ENCODE measurements at regions not wholly inside any gene's neighbourhood (a gene's known extent, or its start where the extent isn't known, plus 50 kb on each side); places are given as distances from the start of the nearest gene placed in this dataset.
"Not testable (repeated sequence)": the region's sequence is repeated elsewhere in the genome, so short reads cannot be mapped to it uniquely, and the experiment has no call there.

GRCh38 chr10:3874990-3875841 lies 90.2 kb upstream of the KLF6 start:
- Histone ChIP-seq H3K27ac (ENCODE audit: extremely low read depth, low read depth, low read length) (no peak overlapping the region), H3K36me3 (ENCODE audit: control insufficient read depth in 2 of 2, insufficient read depth in 1 of 2, low read length in 2 of 2) (no peaks in the 10 kb centered on the region), H3K9me3 (ENCODE audit: control insufficient read depth, insufficient read depth, low read depth, low read length) (no peaks in the 10 kb centered on the region), H3K4me1 (ENCODE audit: control insufficient read depth, insufficient read depth, low read length) (no peaks in the 10 kb centered on the region), H3K4me3 (ENCODE audit: low read depth, low read length) (no peak overlapping the region)
- ChIA-PET POLR2A (interaction anchor here (0.7 kb wide), 1 partner anchor 90 kb away, joined by 3 read pairs; the partner anchor contains the start of gene KLF6), CTCF (interaction anchor here (0.8 to 1.5 kb wide), 4 partner anchors 15 to 297 kb away, joined by 3 to 4 read pairs (median 3); no protein-coding TSS in a partner anchor)
- no peak for TF ChIP-seq ZNF19 (tag by site-specific recombination; IDR thresholded peaks at IDR 0.05; ENCODE audit: low read depth)
- TF ChIP-seq PRDM10 (tag by site-specific recombination; IDR thresholded peaks at IDR 0.05): no peak
- TF ChIP-seq, protein P1, sequence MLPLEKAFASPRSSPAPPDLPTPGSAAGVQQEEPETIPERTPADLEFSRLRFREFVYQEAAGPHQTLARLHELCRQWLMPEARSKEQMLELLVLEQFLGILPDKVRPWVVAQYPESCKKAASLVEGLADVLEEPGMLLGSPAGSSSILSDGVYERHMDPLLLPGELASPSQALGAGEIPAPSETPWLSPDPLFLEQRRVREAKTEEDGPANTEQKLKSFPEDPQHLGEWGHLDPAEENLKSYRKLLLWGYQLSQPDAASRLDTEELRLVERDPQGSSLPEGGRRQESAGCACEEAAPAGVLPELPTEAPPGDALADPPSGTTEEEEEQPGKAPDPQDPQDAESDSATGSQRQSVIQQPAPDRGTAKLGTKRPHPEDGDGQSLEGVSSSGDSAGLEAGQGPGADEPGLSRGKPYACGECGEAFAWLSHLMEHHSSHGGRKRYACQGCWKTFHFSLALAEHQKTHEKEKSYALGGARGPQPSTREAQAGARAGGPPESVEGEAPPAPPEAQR (tag by site-specific recombination; IDR thresholded peaks at IDR 0.05): no peak
- TF ChIP-seq, protein P2, sequence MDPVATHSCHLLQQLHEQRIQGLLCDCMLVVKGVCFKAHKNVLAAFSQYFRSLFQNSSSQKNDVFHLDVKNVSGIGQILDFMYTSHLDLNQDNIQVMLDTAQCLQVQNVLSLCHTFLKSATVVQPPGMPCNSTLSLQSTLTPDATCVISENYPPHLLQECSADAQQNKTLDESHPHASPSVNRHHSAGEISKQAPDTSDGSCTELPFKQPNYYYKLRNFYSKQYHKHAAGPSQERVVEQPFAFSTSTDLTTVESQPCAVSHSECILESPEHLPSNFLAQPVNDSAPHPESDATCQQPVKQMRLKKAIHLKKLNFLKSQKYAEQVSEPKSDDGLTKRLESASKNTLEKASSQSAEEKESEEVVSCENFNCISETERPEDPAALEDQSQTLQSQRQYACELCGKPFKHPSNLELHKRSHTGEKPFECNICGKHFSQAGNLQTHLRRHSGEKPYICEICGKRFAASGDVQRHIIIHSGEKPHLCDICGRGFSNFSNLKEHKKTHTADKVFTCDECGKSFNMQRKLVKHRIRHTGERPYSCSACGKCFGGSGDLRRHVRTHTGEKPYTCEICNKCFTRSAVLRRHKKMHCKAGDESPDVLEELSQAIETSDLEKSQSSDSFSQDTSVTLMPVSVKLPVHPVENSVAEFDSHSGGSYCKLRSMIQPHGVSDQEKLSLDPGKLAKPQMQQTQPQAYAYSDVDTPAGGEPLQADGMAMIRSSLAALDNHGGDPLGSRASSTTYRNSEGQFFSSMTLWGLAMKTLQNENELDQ (tag by site-specific recombination; IDR thresholded peaks at IDR 0.05; ENCODE audit: low read depth): no peak
- no peak for TF ChIP-seq ZNF610 (tag by site-specific recombination; IDR thresholded peaks at IDR 0.05; ENCODE audit: borderline replicate concordance)
- TF ChIP-seq, protein P3, sequence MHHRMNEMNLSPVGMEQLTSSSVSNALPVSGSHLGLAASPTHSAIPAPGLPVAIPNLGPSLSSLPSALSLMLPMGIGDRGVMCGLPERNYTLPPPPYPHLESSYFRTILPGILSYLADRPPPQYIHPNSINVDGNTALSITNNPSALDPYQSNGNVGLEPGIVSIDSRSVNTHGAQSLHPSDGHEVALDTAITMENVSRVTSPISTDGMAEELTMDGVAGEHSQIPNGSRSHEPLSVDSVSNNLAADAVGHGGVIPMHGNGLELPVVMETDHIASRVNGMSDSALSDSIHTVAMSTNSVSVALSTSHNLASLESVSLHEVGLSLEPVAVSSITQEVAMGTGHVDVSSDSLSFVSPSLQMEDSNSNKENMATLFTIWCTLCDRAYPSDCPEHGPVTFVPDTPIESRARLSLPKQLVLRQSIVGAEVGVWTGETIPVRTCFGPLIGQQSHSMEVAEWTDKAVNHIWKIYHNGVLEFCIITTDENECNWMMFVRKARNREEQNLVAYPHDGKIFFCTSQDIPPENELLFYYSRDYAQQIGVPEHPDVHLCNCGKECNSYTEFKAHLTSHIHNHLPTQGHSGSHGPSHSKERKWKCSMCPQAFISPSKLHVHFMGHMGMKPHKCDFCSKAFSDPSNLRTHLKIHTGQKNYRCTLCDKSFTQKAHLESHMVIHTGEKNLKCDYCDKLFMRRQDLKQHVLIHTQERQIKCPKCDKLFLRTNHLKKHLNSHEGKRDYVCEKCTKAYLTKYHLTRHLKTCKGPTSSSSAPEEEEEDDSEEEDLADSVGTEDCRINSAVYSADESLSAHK (tag by site-specific recombination; IDR thresholded peaks at IDR 0.05): no peak
- TF ChIP-seq ZNF701 (tag by site-specific recombination; IDR thresholded peaks at IDR 0.05): no peak
- TF ChIP-seq ZNF311 (tag by site-specific recombination; IDR thresholded peaks at IDR 0.05; ENCODE audit: borderline replicate concordance): no peak
- TF ChIP-seq, protein P4, sequence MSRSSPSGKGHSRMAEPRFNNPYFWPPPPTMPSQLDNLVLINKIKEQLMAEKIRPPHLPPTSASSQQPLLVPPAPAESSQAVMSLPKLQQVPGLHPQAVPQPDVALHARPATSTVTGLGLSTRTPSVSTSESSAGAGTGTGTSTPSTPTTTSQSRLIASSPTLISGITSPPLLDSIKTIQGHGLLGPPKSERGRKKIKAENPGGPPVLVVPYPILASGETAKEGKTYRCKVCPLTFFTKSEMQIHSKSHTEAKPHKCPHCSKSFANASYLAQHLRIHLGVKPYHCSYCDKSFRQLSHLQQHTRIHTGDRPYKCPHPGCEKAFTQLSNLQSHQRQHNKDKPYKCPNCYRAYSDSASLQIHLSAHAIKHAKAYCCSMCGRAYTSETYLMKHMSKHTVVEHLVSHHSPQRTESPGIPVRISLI (tag by site-specific recombination; IDR thresholded peaks at IDR 0.05): no peak
- no peak for TF ChIP-seq SP3 (tag by site-specific recombination; IDR thresholded peaks at IDR 0.05)
- TF ChIP-seq ZNF747 (tag by site-specific recombination; IDR thresholded peaks at IDR 0.05): no peak
- TF ChIP-seq ZNF555 (tag by site-specific recombination; conservative IDR thresholded peaks at IDR 0.05): no peak
- TF ChIP-seq ZNF274 (IDR thresholded peaks at IDR 0.05; ENCODE audit: low read length): no peak
- TF ChIP-seq ZNF274 (tag by site-specific recombination; IDR thresholded peaks at IDR 0.05; ENCODE audit: borderline replicate concordance): no peak

GRCh38 chr10:3874610-3874989 lies 89.6 kb upstream of the KLF6 start:
- not testable (repeated sequence) for H3K9me3 ChIP-seq (ENCODE audit: control insufficient read depth, insufficient read depth, low read depth, low read length); H3K36me3 ChIP-seq (ENCODE audit: control insufficient read depth in 2 of 2, insufficient read depth in 1 of 2, low read length in 2 of 2); H3K27ac ChIP-seq (ENCODE audit: extremely low read depth, low read depth, low read length); H3K4me3 ChIP-seq (ENCODE audit: low read depth, low read length); H3K4me1 ChIP-seq (ENCODE audit: control insufficient read depth, insufficient read depth, low read length)
- POLR2A ChIA-PET: interaction anchor here (0.7 kb wide), 1 partner anchor 89 kb away, joined by 3 read pairs; the partner anchor contains the start of gene KLF6
- CTCF ChIA-PET: interaction anchor here (1.0 to 1.5 kb wide), 3 partner anchors 15 to 89 kb away, joined by 3 read pairs; no protein-coding TSS in a partner anchor
